Neuron (in vitro differentiated cells): ENCODE measurements at regions not wholly inside any gene's neighbourhood (a gene's known extent, or its start where the extent isn't known, plus 50 kb on each side); places are given as distances from the start of the nearest gene placed in this dataset.

Experiments used
- H2AFZ ChIP-seq: one replicate; pipeline ENCODE4 v1.6.1; 2013; ENCODE audit warnings: low read depth, mild to moderate bottlenecking, inconsistent platforms, low read length, moderate library complexity
- H3K27me3 ChIP-seq: one replicate; pipeline ENCODE4 v1.6.1; 2013; ENCODE audit warnings: low read length; ENCODE audit not compliant: insufficient read depth
- H3K36me3 ChIP-seq: one replicate; pipeline ENCODE4 v1.6.1; 2013; ENCODE audit warnings: low read length; ENCODE audit not compliant: insufficient read depth
- H3K4me1 ChIP-seq: one replicate; pipeline ENCODE4 v1.6.1; 2013; ENCODE audit warnings: low read length; ENCODE audit not compliant: insufficient read depth
- H3K4me3 ChIP-seq: 2 replicates; pipeline ENCODE4 v1.5.1; 2013; ENCODE audit warnings: mild to moderate bottlenecking, low read length, moderate library complexity
- H3K9me3 ChIP-seq: one replicate; pipeline ENCODE4 v1.6.1; 2013; ENCODE audit warnings: low read length

GRCh38 chr5:118553662-118554061, 434.7 kb downstream of the DTWD2 start:
- Histone ChIP-seq H3K27me3 (no peaks in the 10 kb centered on the region), H3K9me3 (no peaks in the 10 kb centered on the region), H3K36me3 (no peaks in the 10 kb centered on the region), H3K4me3 (no peak overlapping the region), H2AFZ (no peak overlapping the region), H3K4me1 (no peaks in the 10 kb centered on the region)

GRCh38 chr5:118552731-118553360, 435.5 kb downstream of the DTWD2 start:
- H3K27me3 ChIP-seq, result no peaks in the 10 kb centered on the region
- no peaks in the 10 kb centered on the region for H3K36me3 ChIP-seq
- H2AFZ ChIP-seq, result no peak overlapping the region
- H3K4me3 ChIP-seq, result no peak overlapping the region
- H3K4me1 ChIP-seq, result no peaks in the 10 kb centered on the region
- H3K9me3 ChIP-seq, result no peaks in the 10 kb centered on the region

GRCh38 chr5:118552146-118552545, 436.2 kb downstream of the DTWD2 start:
- H3K4me3 ChIP-seq, result no peak overlapping the region
- H2AFZ ChIP-seq, result no peak overlapping the region
- H3K9me3 ChIP-seq, result no peaks in the 10 kb centered on the region
- no peaks in the 10 kb centered on the region for H3K36me3 ChIP-seq
- H3K27me3 ChIP-seq, result no peaks in the 10 kb centered on the region
- no peaks in the 10 kb centered on the region for H3K4me1 ChIP-seq

DNA sequence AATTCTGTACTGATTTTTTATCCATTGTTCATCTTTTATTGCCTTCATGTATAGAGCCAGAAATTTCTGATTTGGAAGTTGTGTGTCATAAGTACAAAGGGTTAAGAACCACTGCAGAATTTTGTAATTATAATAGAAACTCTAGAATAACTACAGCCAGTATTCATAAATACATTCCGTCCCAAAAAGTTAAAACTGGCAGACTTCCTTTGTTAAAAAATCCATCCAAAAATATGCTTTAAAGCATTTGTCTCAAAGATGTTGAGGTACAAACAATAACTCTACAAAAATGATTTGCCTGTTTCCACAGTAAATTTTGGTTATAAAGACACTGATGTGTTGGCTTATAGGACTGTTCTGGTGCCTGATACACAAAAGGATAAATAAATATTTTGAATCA, 436.6 kb downstream of the DTWD2 start:
- H2AFZ ChIP-seq, result no peak overlapping the region
- no peaks in the 10 kb centered on the region for H3K4me1 ChIP-seq
- H3K9me3 ChIP-seq, result no peaks in the 10 kb centered on the region
- H3K4me3 ChIP-seq, result no peak overlapping the region
- no peaks in the 10 kb centered on the region for H3K27me3 ChIP-seq
- H3K36me3 ChIP-seq, result no peaks in the 10 kb centered on the region

- Histone ChIP-seq H3K9me3 (no peaks in the 10 kb centered on the region), H2AFZ (no peak overlapping the region), H3K27me3 (no peaks in the 10 kb centered on the region), H3K36me3 (no peaks in the 10 kb centered on the region), H3K4me1 (no peaks in the 10 kb centered on the region), H3K4me3 (no peak overlapping the region)
Observed at GRCh38 chr5:118551031-118551430, 437.3 kb downstream of the DTWD2 start.

GRCh38 chr5:118548761-118549720, 439.3 kb downstream of the DTWD2 start:
- Histone ChIP-seq H3K9me3 (no peaks in the 10 kb centered on the region), H3K4me3 (no peak overlapping the region), H2AFZ (no peak overlapping the region), H3K27me3 (no peaks in the 10 kb centered on the region), H3K36me3 (no peaks in the 10 kb centered on the region), H3K4me1 (no peaks in the 10 kb centered on the region)

DNA sequence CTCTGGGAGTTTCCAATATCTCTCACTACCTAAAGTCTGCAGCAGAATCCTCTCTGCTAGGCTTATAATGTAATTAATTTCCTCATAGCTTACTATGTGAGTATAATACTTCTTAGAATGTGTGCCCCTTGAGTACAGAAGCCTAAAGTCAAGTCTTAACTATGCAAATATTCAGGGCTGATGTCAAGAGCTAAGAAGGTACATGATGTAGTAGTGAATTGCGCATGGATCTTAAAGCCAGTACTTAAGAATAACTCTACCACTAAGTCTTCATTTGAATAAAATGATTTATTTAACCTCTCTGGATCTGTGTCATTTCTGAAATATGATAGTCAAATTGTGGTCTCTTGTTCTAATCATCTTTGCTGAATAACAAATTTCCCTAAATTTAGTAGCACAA, 442.9 kb downstream of the DTWD2 start:
- Histone ChIP-seq H3K27me3 (no peaks in the 10 kb centered on the region), H2AFZ (no peak overlapping the region), H3K4me3 (no peak overlapping the region), H3K4me1 (no peaks in the 10 kb centered on the region), H3K9me3 (no peaks in the 10 kb centered on the region), H3K36me3 (no peaks in the 10 kb centered on the region)

DNA sequence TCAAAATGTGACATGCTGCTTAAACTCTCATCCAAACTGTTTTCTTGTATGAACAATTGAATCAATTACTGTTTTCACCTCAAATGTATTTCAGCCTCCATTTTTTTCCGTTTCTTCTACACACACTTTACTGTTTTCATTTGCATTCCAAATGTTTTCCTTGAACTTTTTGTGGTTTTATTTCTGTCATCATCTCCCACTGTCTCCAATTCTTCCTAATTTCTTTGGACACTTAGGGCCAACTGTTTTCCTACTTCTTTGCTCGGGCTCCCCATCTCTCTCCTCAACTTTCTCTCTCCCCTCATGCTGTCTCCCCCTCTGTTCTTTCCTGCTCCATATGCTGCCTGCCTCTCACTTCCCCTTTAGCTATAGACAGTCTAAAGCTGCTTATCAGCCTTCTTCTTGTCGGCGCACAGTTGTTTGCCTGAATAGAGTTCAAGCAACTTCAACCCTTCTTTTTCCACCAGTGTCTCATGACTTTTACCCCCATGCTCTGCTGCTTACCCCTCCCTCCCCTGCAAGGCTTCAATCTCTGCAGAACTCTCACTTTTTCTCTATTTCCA, 443.4 kb downstream of the DTWD2 start:
- Histone ChIP-seq H2AFZ (no peak overlapping the region), H3K4me3 (no peak overlapping the region), H3K4me1 (no peaks in the 10 kb centered on the region), H3K9me3 (no peaks in the 10 kb centered on the region), H3K36me3 (no peaks in the 10 kb centered on the region), H3K27me3 (no peaks in the 10 kb centered on the region)

GRCh38 chr5:118533923-118534322, 454.4 kb downstream of the DTWD2 start:
- H3K4me1 ChIP-seq, result no peaks in the 10 kb centered on the region
- H3K9me3 ChIP-seq, result no peaks in the 10 kb centered on the region
- no peaks in the 10 kb centered on the region for H3K36me3 ChIP-seq
- no peak overlapping the region for H3K4me3 ChIP-seq
- H2AFZ ChIP-seq, result no peak overlapping the region
- H3K27me3 ChIP-seq, result no peaks in the 10 kb centered on the region

DNA sequence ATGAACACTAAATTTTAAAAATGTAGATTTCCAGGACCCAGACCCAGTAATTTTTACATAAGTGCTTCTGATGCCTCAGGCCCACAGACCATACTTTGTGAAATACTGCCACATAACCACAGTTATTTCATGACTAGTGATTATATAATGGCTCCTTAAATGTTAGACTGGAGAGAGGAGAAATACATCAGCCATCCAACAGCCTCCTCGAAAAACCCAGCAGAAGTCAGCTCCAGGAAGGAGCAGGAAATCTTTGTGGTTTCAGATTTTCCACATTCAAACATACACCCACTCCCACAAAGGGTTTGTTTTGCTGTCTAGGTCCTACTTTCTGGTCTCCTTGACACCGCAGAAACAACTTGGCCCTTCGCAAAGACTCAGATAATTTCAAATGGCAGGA, 455.2 kb downstream of the DTWD2 start:
- Histone ChIP-seq H3K4me3 (no peak overlapping the region), H3K4me1 (no peaks in the 10 kb centered on the region), H3K9me3 (no peaks in the 10 kb centered on the region), H3K36me3 (no peaks in the 10 kb centered on the region), H3K27me3 (no peaks in the 10 kb centered on the region), H2AFZ (no peak overlapping the region)

DNA sequence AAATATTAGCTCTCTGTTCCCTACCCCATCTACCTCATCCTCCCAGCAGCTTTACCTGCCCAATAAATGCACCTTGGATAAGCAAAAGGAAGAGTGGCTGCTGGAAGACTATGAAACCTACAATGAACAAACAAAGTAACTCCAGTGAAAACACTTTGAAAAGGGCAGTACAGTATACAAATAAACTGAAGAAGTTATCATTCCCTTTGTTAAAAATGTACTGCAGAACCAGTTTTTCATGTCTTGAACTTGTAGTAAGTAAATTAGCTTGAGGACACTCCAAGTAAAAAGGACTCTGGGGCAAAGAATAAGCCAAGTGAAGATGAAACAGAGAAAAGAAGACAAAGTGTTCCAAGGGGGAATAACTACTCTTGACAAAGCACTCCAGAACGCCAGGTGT, 457.1 kb downstream of the DTWD2 start:
- H2AFZ ChIP-seq, result no peak overlapping the region
- no peaks in the 10 kb centered on the region for H3K4me1 ChIP-seq
- H3K9me3 ChIP-seq, result no peaks in the 10 kb centered on the region
- no peaks in the 10 kb centered on the region for H3K36me3 ChIP-seq
- H3K4me3 ChIP-seq, result no peak overlapping the region
- H3K27me3 ChIP-seq, result no peaks in the 10 kb centered on the region

- Histone ChIP-seq H3K4me3 (no peak overlapping the region), H3K27me3 (no peaks in the 10 kb centered on the region), H3K4me1 (no peaks in the 10 kb centered on the region), H2AFZ (no peak overlapping the region), H3K9me3 (no peaks in the 10 kb centered on the region), H3K36me3 (no peaks in the 10 kb centered on the region)
Observed at GRCh38 chr5:118529361-118530144, 458.8 kb downstream of the DTWD2 start.

DNA sequence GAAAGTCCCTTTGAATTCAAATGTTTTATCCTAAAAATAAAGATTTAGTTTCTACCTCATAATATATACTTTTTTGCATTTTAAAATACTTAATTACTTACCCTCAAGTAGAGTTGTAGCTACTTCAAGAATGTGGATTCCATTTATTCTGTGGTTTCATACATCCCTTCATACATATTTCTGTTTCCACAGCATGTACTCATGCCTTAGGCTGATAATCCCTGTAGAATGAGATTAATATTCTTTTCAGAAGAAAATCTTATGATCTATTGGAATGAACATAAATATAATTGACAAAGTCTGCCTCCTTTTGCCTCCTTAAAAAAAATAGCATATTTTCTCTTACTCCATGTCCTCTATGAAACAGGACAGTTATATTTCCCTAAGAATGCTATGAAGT, 465.7 kb downstream of the DTWD2 start:
- H3K36me3 ChIP-seq, result no peaks in the 10 kb centered on the region
- H3K4me1 ChIP-seq, result no peaks in the 10 kb centered on the region
- no peak overlapping the region for H2AFZ ChIP-seq
- no peaks in the 10 kb centered on the region for H3K9me3 ChIP-seq
- no peaks in the 10 kb centered on the region for H3K27me3 ChIP-seq
- H3K4me3 ChIP-seq, result no peak overlapping the region
